GM18907 (cell line): ENCODE measurements at regions not wholly inside any gene's neighbourhood (a gene's known extent, or its start where the extent isn't known, plus 50 kb on each side); places are given as distances from the start of the nearest gene placed in this dataset.
"Not testable (repeated sequence)": the region's sequence is repeated elsewhere in the genome, so short reads cannot be mapped to it uniquely, and the experiment has no call there.

Source experiments
- ATAC-seq: cut with Tn5 transposase; IDR thresholded peaks from one replicate; pipeline ENCODE4 v1.9.1; 2021; ENCODE audit warnings: mild to moderate bottlenecking, moderate library complexity; ENCODE audit not compliant: unreplicated experiment

DNA sequence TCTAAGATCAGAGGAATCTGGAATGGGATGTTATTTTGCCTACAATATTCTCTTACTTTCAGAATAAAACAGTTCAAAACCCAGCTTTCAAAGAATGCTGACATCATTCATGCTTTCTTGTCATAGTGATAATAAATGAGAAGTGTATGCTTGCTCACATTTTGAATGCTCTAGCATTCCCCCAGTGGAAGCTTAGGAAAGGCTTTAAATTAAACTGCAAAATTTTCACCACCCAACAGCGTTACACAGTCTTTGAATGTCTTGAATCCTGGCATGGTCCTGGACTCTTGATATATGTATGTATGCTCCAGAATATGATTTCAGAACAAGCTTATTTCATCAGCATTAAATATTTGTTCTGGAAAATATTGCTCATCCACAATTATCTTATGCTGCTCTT lies 964.3 kb upstream of the NUDT12 start:
- ATAC-seq: no peak

DNA sequence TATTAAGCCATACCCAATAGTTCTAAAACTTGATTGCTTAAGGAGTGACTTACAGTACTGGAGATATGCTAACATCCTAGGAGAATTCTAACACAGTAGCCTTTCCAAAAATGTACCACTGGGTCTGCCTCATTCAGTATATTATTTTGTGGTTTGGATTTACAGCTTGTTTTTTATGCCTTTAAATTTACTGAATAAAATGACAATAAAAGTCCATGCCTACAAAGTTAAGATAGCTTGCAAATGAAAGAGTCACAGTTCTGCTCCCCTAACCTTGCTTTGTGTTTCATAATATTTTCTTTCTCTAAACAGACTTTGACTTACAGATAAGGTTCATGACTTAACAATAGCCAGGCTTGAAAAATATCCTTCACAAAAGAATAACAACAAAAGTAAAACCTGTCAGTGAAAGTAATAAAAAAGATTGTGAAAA lies 951.1 kb upstream of the NUDT12 start:
- no peak for ATAC-seq

DNA sequence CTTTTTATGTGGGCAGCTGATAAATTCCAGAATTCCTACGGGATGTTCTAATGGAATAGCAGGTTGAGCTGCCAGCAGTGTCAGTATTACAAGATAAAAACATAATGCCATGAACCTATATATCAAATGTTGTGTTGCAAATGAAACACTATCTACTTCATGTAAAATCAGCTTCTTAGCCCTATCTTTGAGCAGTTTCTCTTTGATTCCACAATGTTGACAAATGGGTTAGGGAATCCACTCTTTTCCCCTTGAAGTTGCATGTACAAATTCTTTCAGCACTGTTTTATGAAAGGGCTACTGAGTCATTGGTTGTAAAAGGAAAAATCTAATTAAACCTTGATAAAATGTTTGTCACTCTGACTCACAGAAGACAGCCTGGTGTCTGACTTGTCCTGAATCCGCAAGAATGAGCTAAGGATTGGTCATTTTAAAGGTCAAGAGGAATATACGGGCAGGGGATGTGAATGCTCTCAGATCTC lies 950.6 kb upstream of the NUDT12 start:
- ATAC-seq: no peak

DNA sequence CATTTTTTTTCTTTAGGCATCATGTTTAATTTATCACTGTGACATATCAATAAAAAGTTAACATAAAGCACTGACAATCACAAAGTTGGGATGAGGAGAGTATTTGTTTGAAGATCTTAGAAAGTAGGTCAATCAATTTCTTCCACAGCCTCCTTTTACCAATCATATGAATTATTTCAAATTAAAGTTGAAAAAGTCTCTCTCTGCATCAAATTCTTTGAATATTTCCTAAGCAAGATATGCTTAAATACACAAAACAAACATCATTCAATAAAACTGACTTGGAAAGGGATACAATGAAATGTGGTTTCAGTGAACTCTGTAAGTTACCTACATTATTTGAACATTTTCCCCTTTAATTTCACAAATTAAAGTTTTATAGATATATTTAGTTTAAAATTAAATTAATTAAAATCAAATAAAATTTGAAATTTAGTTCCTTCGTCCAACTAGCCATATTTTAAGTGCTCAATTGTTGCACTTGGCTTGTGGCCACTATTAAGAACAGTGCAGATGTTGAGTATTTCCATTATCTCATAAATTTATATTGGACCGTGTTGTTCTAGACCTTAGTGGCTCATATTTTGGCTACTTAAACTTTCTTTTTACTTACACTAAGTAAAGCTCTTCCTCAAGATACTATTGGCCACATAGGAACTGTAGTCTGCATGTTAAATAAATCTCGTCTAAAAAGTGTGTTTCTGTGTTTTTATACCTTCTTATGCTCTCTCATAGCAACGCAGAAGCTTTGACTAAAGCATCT lies 949.7 kb upstream of the NUDT12 start:
- ATAC-seq: no peak

DNA sequence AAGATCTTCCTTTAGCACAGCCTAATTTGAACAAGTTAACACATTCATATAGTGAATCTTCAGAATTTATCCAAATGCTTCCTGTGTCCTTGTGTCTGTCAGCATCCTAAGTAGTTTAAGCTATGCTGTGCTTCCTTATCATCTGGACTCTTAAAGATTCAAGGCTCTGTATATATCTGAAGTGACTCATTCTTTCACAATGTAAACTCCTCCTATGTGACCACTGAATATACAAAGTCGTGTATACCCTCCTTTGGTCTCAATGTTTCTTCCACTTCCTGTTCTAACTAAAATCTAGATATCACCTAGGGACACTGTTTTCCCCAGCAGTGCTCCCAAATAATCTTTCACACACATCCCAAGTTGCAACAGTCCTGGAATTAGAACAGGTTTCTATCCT lies 935.7 kb upstream of the NUDT12 start:
- ATAC-seq: no peak

DNA sequence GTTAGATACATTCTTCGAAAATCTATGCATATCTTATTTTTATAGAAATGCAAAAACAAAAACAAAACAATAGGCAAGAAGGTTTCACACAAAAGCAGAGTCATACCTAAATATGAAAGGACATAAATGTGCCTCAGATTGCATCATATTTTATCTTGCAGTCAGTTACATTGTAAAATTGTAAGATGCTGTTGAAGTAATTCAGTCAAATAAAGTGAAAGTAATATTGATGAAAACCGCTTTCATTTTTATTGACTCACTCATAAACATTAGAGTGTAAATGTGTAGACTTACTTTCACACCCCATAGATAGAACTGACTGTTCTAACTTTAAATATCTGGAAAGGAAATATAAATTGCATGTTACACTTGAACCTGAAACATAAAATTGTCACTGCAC lies 931.5 kb upstream of the NUDT12 start:
- no peak for ATAC-seq

DNA sequence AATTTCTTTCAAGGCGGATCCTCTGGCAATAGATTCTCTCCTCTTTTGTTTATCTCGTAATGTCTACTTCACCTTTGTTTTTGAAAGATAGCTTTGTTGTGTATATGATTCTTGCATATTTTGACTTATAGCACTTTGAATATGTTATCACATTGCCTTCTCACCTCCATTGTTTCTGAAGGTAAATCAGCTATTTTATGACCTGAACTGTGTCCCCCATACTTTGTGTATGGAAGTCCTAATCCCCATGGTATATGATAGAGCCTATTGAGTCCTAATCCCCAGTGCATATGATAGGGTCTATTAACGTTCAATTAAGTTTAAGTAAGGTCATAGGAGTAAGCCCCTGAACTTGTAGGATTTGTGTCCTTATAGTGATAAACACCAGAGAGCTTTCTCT lies 910.2 kb upstream of the NUDT12 start:
- no peak for ATAC-seq

DNA sequence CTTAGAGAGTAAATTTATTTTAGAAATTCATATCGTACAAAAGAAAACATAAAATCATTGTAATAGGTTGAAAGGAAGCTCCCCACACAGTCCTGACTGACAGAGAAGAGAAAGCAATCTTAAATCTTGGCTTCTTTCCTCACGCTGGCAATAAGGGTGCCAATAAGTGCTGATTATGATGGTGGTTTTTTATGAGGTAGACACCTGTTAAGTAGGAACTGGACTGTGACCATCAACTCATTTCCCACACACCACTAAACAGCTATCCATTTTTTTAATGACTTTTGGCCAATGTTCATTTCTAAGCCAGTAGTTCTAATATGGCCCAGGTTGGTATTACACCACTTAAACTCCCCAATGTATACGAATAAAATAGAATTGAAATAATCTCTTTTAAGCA lies 893.5 kb upstream of the NUDT12 start:
- no peak for ATAC-seq

DNA sequence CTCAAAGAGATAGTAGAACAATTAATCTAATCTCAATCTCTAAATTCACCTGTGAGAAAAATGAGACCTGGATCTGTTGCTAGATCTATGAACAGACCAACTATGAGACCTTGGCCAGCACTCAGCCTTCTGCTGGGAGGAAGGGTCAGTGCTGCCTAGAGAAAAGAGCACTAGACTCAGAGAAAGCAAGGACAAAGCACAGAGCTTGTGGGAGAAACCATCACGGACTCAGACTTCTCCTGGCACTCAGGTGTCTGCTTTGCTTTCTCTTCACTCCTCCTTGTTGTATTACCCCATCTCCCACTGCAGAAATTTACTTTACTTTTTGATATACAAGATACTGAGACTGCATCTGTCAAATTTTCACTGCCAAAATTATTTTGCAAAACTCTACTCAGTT lies 890.0 kb upstream of the NUDT12 start:
- ATAC-seq: no peak

DNA sequence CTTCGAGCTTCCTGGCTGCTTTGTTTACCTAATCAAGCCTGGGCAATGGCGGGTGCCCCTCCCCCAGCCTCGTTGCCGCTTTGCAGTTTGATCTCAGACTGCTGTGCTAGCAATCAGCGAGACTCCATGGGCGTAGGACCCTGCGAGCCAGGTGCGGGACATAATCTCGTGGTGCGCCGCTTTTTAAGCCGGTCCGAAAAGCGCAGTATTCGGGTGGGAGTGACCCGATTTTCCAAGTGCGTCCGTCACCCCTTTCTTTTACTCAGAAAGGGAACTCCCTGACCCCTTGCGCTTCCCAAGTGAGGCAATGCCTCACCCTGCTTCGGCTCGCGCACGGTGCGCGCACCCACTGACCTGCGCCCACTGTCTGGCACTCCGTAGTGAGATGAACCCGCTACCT lies 889.3 kb upstream of the NUDT12 start:
- ATAC-seq: not testable (repeated sequence)

DNA sequence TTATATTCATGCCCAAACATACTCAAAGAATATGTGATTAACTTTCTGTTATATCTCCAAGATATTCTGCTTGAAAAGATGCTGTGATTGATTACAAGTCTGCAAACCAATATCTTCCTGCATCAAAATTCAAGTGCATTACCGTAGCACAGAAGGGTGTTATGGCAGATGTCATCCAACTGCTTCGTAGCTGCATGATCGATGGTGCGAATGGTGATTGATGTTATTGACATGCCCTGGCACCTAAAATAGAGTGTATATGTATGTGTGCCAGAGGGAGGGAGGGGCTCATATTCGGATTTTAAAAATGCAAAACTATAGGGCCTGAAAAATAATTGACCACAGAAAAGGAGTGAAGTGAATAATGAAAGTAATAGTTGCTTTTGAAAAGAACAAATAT lies 882.1 kb upstream of the NUDT12 start:
- no peak for ATAC-seq

DNA sequence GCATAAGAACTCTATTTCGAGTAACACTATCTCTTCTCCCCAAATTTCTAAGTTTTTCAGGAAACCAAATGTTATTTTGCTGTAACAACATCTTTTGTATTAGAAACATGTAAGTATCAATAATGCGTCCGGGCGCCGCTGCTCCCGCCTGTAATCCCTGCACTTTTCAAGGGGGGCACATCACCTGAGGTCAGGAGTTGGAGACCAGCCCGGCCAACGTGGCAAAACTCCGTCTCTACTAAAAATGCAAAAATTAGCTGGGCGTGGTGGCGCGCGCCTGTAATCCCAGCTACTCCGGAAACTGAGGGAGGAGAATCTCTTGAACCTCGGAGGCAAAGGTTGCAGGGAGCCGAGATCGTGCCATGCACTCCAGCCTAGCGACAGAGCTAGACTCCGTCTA lies 881.1 kb upstream of the NUDT12 start:
- ATAC-seq: no peak

DNA sequence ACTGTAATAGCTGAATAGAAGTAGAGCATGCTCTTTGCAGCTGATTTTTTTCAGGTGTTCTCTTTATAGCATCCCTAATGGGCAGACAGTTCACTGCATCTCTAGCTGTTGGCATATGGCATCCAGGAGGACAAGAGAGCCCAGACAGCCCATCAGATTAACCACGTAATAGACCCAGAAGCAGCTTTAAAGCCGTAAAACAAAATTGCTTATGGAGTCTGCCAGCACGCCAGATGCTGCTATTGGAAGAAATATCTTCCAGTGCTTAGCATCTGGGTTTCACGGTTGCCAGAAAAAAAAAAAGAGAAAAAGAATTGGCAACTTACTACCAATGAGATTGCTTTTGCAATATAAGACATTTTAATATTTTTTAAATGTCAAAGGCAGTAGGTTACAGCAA lies 869.4 kb upstream of the NUDT12 start:
- ATAC-seq: no peak

DNA sequence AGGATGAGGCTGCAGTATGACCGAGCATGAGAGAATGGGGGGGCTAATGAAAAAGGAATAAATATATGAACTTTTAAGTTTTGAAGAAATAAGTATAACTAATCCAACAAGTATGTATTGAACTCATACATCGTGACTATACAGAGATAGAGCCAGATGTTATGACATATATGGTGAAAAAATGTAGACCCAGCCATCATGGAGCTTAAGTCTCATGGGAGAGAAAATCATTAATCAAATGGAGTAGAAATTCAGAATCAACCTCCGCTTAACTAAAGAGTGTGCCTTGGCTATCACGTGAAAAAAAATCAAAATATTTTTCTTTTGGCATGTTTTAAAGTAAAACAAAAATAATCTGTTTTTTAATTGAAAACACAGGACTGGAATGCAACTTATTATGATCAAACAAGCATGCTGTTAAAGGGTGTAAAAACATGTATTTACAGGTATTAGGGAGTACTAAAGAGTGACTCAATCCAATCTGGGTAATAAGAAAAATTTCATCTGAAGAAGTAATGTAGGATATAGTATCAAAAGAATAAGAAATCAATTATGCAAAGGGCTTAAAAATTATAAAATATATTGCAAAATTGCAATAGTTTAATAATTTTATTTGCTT lies 868.5 kb upstream of the NUDT12 start:
- ATAC-seq: no peak

DNA sequence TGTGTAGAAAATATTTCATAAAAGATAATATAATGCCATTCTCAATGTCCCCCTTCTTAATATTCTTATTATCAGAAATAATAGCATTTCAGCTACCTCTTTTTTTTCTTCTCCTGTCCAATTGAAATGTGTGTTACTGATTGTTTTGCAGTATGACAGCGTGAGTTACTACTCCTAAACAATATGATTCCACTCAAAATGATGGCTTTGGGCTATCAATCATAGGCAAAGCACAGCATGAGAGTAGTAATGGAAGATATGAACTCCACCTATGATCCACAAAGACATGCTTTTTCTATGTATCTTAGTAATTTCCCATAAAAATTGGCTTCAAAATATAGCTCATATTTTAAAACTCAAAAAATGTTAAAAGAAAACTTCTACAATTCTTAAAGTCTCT lies 867.3 kb upstream of the NUDT12 start:
- no peak for ATAC-seq

DNA sequence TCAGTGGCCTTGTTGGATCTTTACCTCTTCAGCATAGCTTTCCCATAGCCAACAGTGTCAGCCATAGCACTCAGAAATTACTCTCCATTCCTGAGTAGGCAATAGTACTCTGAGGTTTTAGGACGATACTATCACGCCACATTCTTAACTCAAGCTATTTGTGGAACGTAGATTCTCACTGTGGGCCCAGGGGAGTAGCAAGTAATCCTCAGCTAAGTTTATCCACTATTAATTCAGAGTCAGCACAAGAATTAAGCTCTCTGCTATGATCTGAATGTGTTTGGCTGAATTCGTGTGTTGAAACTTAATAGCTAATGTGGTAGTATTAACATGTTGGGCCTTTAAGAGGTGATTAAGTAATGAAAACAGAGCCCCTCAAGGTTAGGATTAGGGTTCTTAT lies 858.8 kb upstream of the NUDT12 start:
- no peak for ATAC-seq

DNA sequence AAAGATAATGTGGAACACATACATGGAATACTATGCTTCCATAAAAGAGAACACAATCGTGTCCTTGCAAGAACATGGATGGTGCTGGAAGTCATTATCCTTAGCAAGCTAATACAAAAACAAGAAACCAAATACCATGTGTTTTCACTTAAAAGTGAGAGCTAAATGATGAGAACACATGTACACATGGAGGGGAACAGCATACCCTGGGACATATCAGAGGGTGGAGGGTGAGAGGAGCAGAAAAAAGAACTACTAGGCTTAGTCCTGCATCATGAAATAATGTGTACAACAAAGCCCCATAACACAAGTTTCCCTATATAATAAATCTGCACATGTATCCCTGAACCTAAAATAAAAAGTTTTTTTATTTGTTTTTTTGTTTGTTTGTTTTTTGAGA lies 855.5 kb upstream of the NUDT12 start:
- ATAC-seq: no peak

DNA sequence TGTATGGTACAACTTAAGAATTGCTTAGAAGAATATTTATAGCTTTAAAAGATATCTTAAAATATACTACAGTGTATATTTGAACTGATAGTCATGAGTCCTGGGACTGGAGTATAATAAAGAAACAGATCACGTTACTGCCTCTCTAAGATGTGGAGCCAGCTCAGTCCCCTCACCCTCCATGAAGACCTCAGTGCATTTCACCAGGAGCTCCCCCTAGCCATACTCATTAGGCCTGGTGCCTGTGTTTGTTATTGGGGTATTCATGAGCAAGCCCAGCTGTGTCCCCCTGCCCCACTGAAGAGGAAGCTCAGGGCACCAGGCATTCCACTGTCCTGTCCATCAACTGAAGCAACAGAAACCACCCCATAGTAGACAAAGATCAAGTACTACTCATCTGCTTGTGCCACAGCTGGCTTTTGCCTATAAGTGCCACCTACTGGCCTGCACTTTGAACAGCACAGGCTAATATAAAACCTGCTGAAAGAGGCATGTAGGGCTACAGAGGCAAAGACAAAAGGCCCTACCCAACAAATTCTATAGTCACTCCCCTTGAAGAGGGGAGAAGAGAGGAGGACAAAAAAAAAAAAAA lies 850.2 kb upstream of the NUDT12 start:
- ATAC-seq: no peak

DNA sequence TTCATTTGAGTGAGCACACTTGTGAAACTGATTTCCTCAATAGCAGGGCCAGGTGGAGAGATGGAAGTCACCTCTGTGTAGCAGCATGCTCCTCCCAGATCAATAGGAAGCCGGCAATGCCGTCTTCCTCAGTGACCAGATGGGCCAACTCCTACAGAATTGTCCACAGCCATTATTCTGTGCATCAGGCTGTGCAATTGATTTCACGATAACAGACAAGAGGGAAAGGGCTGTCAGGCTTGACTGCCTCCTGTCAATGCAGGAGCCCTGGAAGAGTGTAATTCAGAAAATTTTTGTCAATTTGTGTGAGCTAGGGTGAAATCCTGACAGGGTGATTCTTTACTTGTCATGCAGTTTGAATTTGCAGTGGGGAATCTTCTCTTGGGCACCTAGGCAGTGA lies 838.4 kb upstream of the NUDT12 start:
- no peak for ATAC-seq

DNA sequence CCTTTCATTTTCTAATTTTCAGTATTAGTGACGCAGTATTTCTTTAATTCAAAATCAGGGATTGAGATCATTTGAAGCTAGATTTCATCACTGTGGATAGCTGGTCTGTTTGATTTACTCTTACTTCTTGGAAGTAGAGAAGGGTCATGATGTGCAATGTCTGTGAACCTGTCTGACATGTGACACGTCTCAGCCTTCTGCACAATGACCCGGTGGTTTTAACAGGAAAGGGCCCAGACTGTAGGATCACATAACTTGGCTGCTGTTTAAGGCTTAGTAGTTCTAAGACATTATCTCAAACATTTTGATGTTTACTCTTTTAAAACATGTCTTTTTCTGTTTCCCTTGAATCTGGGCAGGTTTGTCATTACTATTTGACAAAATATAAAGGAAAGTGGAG lies 823.3 kb upstream of the NUDT12 start:
- ATAC-seq: no peak

DNA sequence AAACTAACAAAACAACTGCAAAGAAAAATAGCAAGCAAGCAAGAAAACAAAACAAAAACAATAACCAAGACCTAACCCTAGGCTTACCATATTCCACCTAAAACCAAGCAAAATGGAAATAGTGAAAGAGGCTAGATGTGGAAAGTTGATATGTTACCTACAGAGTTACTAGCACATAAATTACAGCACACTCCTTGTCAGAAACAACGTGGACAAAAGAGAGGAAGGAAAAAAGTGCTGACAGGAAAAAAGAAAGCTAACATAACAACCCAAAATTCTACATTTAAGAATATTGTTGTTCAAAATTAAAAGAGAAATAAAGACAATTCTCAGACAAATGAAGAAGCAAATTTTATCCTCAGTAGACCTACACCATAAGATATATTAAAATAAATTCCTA lies 812.8 kb upstream of the NUDT12 start:
- no peak for ATAC-seq

DNA sequence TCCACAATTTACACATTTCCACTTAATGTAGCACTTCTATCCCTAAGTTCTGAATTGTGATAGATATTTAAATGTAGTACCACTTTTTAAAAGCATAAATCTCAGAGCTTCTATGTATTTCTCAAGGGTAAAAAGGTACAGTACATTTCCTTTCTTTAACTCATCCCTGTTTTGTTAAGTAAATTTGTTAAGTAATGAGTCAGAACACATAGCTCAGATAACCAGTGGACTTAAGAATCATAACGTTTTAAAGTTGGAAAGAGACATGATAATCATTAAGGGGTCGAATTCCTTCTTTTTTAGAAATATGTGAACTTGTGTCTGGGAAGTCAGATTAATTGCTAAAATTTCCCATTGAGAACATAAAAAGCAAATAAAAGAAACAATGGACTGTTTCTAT lies 810.2 kb upstream of the NUDT12 start:
- no peak for ATAC-seq
